ENCODE measurements at regions not wholly inside any gene's neighbourhood (a gene's known extent, or its start where the extent isn't known, plus 50 kb on each side); places are given as distances from the start of the nearest gene placed in this dataset.
A peak's percentile ranks its signal among the peaks of the same experiment; 100 is the strongest.
"Not testable (repeated sequence)": the region's sequence is repeated elsewhere in the genome, so short reads cannot be mapped to it uniquely, and the experiment has no call there.

DNA sequence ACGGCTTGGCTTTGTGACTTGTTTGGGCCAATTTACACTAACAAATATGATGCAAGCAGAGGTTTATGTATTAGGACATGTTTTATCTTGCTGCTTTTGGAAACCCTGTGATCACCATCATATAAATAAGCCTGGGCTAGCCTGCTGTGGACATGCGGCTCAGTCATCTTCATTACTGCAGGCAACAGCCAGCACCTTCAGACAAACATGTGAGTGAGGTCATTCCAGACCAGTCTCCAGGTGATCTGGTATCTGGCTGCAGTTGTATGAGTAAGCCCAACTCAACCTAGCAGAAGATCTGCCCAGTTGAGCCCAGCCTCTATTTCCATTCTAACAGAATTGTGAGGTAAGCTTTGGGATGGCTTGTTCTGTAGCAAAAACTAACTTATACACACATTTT lies 254.6 kb upstream of the ATP5MC3 start:
- DNase-seq: no peak
- TF ChIP-seq GATA1 (IDR thresholded peaks at IDR 0.05; ENCODE audit: low read depth, low read length): no peak
- no peak for TF ChIP-seq POLR2A (IDR thresholded peaks at IDR 0.05; ENCODE audit: low read length)

DNA sequence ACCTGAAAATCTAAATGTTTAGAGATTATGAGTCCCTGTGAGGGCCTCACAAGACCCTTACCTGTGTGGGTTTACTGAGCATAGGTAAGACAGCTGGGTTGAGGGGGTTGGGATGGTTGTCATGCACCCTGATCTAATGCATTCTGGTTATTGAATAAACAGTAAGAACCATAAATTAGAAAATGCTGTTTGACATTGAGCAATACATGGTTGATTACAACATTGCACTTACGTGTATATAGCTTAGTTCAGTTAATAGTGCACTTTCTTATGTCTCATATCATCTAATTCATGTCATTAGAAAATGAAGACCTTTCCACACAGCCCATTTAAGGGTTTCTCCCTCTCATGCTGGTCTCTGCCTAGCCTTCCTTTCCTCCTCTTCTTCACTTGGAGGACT lies 253.5 kb upstream of the ATP5MC3 start:
- no peak for TF ChIP-seq GATA1 (IDR thresholded peaks at IDR 0.05; ENCODE audit: low read depth, low read length)
- TF ChIP-seq POLR2A (IDR thresholded peaks at IDR 0.05; ENCODE audit: low read length): no peak
- DNase-seq: no peak

DNA sequence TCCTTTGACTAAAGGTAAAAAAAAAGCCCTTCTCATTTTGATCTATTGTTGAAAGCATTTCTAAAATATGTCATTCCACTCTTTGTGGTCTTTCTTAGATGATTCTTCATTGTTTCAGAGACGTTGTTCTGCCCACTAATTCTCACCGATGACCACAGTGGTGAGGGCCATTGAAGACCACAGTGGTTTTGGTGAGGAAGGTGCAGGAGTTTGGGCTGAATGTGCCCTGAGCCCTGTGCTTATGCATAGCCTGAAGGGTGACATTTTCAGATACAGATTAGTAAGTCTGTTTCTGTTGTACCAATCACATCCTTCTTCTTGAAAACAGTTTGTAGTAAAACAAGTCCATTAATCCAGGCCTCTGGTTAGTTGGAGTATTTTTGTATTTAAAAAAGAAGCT lies 251.3 kb upstream of the ATP5MC3 start:
- TF ChIP-seq POLR2A (IDR thresholded peaks at IDR 0.05; ENCODE audit: low read length) (no peak), GATA1 (IDR thresholded peaks at IDR 0.05; ENCODE audit: low read depth, low read length) (no peak)
- no peak for DNase-seq

DNA sequence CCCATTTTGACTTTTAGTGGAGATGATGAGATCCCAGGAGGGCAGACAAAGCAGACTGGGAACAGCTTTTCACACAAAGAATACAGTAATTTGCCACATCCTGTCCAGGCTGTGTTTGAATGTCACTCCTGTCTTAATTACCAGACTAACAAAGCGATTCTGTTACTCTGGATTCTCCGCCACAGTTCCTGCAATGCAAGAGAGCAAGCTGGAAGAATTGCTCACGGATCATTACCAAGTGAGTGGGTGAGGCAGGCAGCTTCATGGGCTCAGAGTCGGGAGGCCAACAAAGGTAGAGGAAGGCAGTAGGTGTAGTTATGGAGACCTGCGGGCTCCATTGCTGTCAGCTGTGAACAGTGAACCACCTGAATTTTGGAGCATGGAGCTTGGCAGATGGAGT lies 250.5 kb upstream of the ATP5MC3 start:
- no peak for DNase-seq
- TF ChIP-seq POLR2A (IDR thresholded peaks at IDR 0.05; ENCODE audit: low read length): no peak
- TF ChIP-seq GATA1 (IDR thresholded peaks at IDR 0.05; ENCODE audit: low read depth, low read length): no peak

DNA sequence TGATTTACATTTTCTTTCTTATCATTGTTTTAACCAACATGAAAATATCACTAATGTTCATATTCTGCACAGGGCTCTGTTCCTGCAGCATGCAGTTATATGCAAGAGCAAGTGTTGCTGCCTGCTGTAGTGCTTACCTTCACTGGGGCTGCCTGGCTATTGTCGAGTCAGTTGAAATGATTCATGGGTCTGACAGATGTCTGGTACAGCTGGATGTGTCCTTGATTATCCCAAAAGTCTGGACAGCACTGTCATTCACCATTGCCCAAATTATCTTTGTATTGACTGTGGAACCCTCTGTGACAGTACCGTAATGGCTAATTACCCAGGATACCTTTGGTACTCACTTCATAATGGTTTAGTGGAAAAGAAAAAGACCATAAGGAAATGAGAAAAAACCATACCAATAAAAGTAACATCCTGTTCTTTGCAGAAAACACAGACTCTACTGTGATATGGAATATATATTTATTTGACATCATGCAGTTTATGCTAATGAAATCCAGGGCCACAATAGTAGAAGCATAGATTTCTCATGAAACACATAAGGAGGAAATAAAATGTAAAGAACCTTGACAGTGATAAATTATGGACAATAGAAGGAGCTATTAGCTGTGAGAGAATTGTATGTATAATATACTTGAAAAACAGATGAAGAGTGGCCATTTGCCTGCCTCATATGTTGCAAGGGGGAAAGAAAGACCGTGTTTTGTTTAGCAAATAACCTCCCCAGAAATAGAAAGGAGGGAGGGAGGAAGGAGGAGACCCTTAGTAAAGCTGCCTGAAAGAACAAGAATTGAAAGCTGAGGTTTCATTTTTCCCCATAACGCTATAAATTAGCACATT lies 249.8 kb upstream of the ATP5MC3 start:
- TF ChIP-seq POLR2A (IDR thresholded peaks at IDR 0.05; ENCODE audit: low read length) (no peak), GATA1 (IDR thresholded peaks at IDR 0.05; ENCODE audit: low read depth, low read length) (no peak)

DNA sequence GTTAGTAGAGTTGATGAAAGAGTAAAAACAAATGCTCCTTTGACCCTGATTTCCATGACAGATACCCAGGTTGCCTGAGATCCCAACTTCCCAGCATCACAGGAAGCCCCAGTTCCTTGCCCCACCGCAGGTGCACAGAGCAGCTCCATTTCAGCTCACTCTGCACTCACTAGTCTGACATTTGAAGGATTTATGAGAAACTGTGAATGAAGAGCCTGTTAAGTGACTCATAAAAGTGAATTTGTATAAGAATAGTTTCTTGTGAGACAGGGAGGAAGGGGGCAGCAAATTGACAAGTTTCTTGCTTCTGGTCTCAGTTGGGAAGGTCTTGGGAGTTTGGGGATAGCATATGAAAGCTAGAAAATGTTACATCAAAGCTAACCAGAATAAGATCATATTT lies 248.7 kb upstream of the ATP5MC3 start:
- DNase-seq: no peak
- TF ChIP-seq GATA1 (IDR thresholded peaks at IDR 0.05; ENCODE audit: low read depth, low read length): no peak
- no peak for TF ChIP-seq POLR2A (IDR thresholded peaks at IDR 0.05; ENCODE audit: low read length)

More for the DNA sequence above, 249.8 kb upstream of the ATP5MC3 start:
- DNase-seq: no peak

DNA sequence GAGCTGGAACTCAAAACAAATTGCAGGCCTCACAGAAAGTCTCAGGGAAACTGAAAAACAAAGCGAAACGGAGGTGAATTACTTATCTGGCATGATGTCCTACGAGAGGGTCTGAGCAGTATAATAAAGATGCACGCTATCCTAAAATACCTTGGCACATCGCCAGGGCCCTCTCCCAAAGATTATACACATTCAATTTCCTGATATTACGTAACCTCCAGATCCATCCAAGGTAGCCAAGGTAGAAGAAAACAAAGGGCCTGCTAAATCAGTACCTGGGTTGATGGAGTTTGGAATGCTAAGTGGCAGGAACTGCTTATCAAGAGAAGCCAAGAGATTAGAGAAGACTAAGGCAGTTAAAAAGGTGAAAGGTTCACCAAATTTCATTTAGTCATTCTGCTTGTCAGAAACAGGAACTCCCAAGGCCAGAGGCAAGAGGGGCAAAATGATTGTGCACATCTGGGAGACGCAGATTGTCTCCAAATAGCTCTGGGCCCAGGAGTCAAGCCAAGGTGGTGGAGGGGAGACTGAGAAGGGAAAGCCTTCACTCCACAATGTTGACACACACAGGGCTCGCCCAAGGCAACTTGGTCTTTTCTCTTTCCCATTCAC lies 236.8 kb upstream of the ATP5MC3 start:
- TF ChIP-seq GATA1 (IDR thresholded peaks at IDR 0.05; ENCODE audit: low read depth, low read length) (no peak), POLR2A (IDR thresholded peaks at IDR 0.05; ENCODE audit: low read length) (no peak)
- DNase-seq: no peak

DNA sequence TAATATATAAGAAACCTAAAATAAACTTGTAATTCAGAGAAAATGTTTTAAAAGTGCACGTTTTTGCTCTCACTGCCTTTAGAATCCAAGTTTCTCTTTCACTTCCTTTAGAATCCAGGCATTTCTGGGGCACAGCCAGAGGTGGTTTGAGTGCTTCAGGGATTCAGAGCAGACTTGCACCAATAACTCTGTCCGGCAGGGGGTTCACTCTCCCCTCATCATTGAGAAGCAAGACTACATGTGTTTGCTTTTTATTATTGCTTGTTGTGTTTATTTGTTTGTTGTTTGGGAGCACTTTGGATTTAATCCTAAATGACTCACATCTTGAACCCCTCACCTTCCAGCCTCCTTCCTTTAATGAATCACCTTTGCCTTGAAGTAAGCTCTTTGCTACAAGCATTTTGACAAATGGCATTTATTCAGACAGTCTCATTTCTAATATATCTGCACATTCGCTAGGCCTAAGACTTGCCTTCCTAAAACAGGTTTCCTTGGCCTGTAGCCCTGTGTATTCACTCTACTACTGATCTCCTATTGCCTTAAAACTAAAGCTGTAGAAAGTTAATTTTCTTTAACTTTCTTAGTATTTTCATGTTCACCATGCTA lies 233.5 kb upstream of the ATP5MC3 start:
- DNase-seq: peak; percentile 21 to 42
- no peak for TF ChIP-seq GATA1 (IDR thresholded peaks at IDR 0.05; ENCODE audit: low read depth, low read length)
- no peak for TF ChIP-seq POLR2A (IDR thresholded peaks at IDR 0.05; ENCODE audit: low read length)

DNA sequence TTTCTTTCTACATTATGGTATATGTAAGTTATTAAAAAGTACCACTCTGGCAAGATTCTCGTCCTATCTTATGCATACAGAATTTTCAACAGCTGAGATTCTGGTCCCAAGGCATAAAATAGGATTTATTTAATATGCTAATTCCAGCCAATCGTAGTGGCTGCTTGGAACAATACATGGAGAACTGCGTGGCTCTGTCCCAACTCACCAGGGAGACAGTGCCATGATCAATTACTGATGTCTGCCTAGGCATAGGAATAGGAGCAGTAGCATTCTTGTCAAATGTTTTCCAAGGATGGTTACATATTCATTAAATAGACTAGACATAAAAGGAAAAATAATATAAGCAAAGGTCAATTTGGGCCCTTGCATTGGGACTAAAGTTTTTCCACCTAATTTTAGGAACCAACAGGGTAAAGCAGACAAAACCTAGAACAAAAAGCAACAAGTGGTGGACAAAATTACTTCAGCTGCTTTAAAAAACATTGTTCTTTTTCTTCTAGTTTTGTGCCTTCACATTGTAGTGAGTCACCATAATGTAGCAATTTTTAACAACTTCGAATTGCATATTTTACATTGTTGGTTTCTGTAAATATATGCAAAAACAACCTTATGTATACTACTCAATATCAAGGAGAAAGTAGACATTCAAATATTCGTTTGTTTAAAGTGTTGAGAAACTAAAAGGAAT lies 232.8 kb upstream of the ATP5MC3 start:
- no peak for DNase-seq
- TF ChIP-seq GATA1 (IDR thresholded peaks at IDR 0.05; ENCODE audit: low read depth, low read length) (no peak), POLR2A (IDR thresholded peaks at IDR 0.05; ENCODE audit: low read length) (no peak)

DNA sequence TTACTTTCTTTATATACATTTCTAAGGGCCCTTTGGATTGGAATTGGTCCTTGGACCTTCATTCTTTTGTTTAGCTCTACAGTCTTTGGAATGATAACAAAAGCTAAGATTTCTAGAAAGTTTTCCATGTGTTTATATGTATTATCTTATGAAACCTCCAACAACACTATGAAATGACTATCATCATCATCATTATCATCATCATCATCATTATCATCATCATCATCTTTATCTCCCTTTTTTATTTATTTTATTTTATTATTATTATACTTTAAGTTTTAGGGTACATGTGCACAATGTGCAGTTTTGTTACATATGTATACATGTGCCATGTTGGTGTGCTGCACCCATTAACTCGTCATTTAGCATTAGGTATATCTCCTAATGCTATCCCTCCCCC lies 229.4 kb upstream of the ATP5MC3 start:
- not testable (repeated sequence) for DNase-seq

DNA sequence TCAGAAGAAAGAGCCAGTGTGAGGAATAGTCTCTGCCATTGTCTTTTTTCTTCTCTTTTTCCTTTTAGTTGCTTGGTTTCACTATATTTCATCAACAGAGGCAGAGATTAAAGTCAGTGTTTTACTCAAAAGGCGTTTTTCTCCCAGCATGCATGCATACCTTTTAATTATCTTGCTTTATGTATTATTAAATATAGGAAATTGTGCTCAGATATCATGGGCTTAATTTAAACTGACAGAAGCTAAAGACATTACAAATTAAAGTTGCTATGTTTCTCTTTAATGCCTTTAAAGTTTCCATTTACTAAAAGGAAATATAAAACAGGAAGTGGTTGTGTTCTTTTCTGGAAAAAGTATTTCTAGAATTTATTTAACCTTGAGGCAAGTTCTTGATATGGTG lies 223.3 kb upstream of the ATP5MC3 start:
- TF ChIP-seq POLR2A (IDR thresholded peaks at IDR 0.05; ENCODE audit: low read length): no peak
- TF ChIP-seq GATA1 (IDR thresholded peaks at IDR 0.05; ENCODE audit: low read depth, low read length): no peak
- no peak for DNase-seq

DNA sequence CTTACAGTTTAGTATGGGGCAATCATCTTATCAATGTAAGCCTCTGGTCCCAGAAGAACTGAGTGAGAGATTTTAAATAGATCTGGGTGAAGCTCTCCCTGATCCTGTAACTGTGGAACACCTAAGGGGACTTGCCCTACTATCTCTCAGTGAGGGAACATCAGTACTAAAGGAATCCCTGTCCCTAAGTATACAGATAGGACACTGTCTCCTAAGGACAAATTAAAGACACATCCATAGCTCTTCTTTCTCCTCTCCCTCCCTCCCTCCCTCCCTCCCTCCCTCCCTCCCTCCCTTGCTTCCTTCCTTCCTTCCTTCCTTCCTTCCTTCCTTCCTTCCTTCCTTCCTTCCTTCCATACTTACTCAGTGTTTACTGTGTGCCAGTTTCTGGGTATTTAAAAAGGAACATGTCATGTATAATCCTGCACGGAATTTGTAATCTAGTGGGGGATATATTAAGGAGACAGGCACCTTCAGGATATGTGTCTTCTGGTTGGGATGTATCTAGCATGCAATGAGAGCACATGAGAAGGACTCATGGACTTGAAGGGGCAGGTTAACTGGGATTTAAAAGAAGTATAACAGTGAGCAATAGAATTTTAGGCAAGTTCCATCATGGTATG lies 222.2 kb upstream of the ATP5MC3 start:
- no peak for DNase-seq
- no peak for TF ChIP-seq POLR2A (IDR thresholded peaks at IDR 0.05; ENCODE audit: low read length)
- no peak for TF ChIP-seq GATA1 (IDR thresholded peaks at IDR 0.05; ENCODE audit: low read depth, low read length)

DNA sequence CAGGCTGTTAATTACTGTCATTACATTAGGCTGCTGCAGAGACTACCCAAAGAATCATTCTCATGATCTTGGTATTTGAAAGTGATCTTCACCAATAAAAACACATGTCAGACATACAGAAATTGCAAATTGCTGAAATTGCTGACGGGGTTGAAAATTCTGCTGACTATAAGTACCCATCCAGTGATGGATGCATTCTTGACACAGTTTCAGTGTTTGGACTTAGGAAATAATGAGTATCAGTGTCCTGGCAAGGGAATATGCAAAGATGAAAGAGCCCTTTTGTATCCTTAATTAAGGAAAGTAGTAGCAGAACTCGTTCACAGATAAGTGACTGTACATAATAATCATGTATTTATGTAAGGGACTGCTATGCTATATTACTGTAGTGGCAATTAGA lies 221.1 kb upstream of the ATP5MC3 start:
- TF ChIP-seq POLR2A (IDR thresholded peaks at IDR 0.05; ENCODE audit: low read length) (no peak), GATA1 (IDR thresholded peaks at IDR 0.05; ENCODE audit: low read depth, low read length) (no peak)
- DNase-seq: no peak

DNA sequence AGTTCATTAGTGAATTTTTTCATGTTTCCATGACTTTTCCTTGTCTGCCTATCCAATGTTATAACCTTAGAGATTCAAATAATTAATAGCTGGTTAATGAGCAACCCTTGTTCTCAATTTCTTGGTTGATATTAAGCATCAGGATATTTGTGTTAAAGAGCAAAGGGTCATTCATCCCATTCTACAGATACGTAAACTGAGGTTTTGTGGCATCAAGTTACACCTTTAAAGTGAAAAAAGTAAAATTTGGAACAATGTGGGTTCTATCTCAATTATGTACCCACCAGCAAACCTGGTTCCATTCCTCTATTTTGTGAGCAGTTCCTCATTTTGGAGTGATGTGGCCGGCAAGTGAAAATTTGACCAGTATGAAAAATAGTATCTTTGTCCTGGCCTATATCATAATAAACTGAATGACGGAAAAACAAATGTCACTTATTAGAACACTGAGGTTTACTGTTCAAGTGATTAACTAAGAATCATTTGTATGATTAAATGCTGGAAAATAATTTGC lies 220.5 kb upstream of the ATP5MC3 start:
- TF ChIP-seq POLR2A (IDR thresholded peaks at IDR 0.05; ENCODE audit: low read length): no peak
- no peak for TF ChIP-seq GATA1 (IDR thresholded peaks at IDR 0.05; ENCODE audit: low read depth, low read length)
- no peak for DNase-seq
